HG03442 (cell line): ENCODE measurements at regions not wholly inside any gene's neighbourhood (a gene's known extent, or its start where the extent isn't known, plus 50 kb on each side); places are given as distances from the start of the nearest gene placed in this dataset.
"Not testable (repeated sequence)": the region's sequence is repeated elsewhere in the genome, so short reads cannot be mapped to it uniquely, and the experiment has no call there.

Source experiments
- ATAC-seq: cut with Tn5 transposase; IDR thresholded peaks from one replicate; pipeline ENCODE4 v1.9.1; 2021; ENCODE audit warnings: mild to moderate bottlenecking, moderate library complexity; ENCODE audit not compliant: unreplicated experiment

DNA sequence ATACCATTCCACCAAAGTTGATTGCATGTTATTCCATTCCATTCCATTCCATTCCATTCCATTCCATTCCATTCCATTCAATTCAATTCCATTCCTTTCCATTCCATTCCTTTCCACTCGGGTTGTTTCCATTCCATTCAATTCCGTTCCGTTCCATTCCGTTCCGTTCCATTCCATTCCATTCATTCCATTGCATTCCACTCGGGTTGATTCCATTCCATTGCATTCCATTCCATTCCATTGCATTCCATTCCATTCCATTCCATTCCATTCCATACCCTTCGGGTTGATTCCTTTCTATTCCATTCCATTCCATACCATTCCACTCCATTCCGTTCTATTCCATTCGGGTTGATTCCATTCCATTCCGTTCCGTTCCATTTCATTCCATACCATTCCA, 166.9 kb downstream of the CWH43 start:
- peak; percentile 25 for ATAC-seq

DNA sequence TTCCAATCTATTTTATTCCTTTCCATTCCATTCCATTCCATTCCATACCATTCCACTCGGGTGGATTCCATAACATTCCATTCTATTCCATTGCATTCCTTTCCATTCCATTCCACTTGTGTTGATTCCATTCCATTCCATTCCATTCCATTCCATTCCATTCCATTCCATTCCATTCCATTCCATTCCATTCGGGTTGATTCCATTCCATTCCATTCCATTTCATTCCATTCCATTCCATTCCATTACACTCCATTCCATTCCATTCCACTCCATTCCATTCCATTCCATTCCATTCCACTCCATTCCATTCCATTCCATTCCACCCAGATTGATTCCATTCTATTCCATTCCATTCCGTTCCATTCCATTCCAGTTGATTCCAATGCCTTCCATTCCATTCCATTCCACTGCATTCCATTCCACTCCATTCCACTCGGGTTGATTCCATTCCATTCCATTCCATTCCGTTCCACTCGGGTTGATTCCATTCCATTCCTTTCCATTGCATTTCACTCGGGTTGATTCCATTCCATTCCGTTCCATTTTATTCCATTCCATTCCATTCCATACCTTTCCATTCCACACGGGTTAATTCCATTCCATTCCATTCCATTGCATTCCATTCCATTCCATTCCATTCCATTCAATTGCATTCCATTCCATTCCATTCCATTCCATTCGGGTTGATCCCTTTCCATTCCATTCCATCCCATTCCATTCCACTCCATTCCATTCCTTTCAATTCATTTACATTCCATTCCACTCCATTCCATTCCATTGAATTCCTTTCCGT, 168.4 kb downstream of the CWH43 start:
- peak; percentile 60 for ATAC-seq

DNA sequence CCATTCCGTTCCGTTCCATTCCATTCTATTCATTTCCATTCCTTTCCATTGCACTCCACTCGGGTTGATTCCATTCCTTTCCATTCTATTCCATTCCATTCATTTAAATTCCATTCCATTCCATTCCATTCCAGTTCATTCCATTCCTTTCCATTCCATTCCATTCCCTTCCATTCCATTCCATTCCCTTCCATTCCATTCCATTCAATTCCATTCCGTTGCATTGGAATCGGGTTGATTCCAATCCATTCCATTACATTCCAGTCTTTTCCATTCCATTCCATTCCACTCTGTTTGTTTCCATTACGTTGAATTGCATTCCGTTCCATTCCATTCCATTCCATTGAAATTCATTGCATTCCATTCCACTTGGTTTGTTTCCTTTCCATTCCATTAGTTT, 169.2 kb downstream of the CWH43 start:
- ATAC-seq, result not testable (repeated sequence)

GRCh38 chr4:49156309-49156708, 170.2 kb downstream of the CWH43 start:
- not testable (repeated sequence) for ATAC-seq

GRCh38 chr4:49157630-49158029, 171.6 kb downstream of the CWH43 start:
- ATAC-seq, result not testable (repeated sequence)

- not testable (repeated sequence) for ATAC-seq
Measured at GRCh38 chr4:49161111-49161541, 175.1 kb downstream of the CWH43 start.

DNA sequence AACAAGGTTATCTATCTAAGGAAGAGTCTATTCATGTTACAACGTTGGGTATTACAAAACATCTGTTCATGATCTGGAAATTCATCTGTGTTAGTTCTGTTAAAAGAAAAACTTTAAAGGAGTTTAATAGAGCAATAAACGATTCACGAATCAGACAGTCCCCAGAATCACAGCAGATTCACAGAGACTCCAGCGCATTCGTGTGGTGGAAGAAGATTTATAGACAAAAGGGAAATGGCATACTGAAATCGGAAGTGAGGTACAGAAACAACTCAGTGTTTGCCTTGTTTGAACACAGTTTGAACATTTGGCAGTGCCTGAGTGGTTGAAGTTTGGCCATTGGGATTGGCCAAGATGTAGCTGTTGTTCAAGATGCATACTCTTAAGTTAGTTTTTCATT, 178.8 kb downstream of the CWH43 start:
- not testable (repeated sequence) for ATAC-seq

DNA sequence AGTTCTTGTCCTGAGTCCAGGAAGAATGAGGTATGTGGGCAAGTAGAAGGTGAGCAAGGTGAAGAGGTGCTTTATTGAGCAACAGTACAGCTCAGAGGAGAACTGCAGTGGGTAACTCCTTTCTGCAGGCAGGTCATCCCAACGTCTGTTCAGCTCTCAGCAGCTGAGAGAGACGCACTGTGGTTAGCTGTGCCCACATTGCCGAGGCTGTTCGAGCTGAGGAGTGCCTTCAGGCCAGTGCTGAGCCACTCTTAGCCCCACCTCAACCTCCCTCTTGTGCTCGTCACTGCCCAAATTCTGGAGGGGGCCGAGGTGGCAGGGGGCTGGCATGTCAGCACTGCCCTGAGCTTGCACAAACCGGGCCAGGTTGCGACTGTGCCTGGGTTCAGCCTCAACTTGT, 191.8 kb downstream of the CWH43 start:
- ATAC-seq, result not testable (repeated sequence)

DNA sequence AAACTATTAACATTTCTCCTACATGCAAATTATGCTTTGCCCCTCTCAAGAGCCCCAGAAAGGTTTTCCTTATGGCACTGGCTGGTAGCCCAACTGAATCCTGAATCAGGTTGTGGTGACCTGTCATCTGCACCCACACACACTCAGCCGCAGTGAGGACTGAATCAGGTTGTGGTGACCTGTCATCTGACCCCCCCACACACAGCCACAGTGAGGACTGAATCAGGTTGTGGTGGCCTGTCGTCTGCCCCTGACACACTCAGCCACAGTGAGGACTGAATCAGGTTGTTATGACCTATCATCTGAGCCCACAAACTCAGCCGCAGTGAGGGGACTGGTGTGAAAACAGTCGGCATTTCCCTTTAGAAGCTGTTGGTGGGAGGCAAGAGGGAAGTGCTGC, 195.0 kb downstream of the CWH43 start:
- ATAC-seq, result not testable (repeated sequence)

GRCh38 chr4:49211396-49212194, 225.5 kb downstream of the CWH43 start:
- ATAC-seq, result not testable (repeated sequence)

GRCh38 chr4:49213250-49213649, 227.2 kb downstream of the CWH43 start:
- ATAC-seq, result not testable (repeated sequence)

GRCh38 chr4:49213750-49214149, 227.7 kb downstream of the CWH43 start:
- ATAC-seq, result not testable (repeated sequence)

DNA sequence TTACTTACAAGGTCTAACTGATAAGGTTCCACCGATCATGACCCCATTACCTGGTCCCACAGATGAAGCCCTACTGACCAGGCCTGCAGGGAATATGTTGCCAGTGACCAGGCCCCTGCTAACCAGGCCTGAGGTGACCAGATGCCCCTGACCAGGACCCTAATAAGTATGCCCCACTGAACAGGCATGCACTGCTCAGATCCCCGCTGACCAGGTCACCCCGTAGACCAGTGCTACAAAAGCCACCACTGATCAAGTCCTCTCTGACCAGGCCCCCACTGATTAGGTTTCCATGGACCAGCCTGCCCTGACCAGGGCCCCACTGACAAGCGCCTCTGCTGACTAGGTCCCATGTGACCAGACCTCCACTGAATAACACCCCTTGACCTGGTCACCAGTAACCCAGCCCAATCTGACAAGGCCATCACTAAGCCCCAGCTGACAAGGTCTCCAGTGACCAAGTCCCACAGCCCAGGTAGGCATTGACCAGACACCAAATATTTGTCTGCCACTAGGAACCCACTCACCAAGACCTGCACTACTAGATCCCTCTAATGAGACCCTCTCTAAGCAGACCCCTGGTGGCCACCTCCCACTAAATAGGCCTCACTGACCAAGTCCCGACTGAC, 228.5 kb downstream of the CWH43 start:
- ATAC-seq, result not testable (repeated sequence)

- ATAC-seq, result not testable (repeated sequence)
Measured at GRCh38 chr4:49215082-49215479, 229.0 kb downstream of the CWH43 start.

DNA sequence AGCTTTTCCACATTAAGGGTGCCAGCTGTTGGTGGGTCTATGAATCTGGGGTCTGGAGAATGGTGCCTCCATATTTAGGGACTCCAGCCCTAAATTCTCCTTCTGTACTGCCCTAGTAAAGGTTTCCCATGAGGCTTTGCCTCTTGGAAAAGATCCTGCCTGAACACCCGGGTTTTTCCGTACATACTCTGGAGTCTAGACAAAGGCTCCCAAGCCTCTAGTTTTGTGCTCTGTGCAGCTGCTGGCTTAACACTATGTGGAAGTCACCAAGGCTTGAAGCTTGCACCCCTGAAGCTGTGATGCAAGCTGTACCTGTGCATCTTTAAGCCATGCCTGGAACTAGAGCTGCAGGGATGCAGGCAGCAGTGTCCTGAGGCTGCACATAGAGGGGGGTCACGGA, 230.5 kb downstream of the CWH43 start:
- ATAC-seq, result not testable (repeated sequence)

DNA sequence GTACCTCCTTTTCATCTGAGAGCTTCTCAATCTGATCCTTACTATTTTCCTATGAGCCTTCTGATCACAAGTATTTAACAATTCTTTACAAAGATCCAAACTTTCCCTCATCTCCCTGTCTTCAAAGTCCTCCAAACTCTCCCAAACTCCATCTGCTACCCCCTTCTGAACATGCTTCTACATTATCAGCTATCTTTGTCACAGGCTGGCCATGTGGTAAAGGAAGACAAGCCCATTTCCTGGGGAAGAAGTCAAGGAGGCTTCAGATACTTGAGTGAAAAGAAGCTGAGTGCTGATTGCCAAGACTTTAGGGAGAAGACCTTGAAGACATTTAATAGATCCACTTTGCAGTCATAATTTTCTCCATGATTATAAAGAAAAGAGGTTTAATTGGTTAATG, 231.4 kb downstream of the CWH43 start:
- ATAC-seq, result no peak

DNA sequence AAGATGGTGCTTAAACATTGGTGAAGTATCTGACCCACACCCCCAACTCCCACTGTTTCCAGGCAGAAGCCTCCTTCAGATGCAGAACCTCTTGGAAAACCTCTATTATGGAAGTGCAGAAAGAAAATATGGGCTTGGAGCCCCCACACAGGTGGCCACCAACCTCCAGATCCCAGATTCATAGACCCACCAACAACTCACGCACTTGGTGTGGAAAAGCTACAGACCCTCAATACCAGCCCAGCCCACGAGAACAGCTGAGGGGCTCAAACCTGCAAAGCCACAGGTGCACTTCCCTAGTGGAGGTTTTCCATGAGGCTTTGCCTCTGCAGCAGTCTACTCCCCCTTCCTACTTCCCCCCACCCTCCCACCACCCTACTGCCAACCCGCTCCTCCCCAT, 232.0 kb downstream of the CWH43 start:
- ATAC-seq, result not testable (repeated sequence)

DNA sequence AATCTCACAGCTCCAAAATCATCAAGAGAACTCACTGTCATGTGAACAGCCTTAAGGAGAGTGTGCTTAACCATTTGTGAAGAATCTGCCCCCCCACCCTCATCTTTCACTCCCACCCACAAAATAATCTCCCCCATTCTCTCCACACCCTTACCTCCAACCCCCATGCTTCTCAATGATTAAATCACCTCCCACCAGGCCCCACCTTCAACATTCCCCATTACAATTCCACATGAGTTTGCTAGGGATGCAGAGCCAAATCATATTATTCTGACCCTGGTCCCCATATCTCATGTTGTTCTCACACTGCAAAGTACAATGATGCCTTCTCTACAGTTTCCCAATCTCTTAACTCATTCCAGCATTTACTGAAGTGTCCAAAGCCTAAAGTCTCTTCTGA, 232.9 kb downstream of the CWH43 start:
- not testable (repeated sequence) for ATAC-seq

DNA sequence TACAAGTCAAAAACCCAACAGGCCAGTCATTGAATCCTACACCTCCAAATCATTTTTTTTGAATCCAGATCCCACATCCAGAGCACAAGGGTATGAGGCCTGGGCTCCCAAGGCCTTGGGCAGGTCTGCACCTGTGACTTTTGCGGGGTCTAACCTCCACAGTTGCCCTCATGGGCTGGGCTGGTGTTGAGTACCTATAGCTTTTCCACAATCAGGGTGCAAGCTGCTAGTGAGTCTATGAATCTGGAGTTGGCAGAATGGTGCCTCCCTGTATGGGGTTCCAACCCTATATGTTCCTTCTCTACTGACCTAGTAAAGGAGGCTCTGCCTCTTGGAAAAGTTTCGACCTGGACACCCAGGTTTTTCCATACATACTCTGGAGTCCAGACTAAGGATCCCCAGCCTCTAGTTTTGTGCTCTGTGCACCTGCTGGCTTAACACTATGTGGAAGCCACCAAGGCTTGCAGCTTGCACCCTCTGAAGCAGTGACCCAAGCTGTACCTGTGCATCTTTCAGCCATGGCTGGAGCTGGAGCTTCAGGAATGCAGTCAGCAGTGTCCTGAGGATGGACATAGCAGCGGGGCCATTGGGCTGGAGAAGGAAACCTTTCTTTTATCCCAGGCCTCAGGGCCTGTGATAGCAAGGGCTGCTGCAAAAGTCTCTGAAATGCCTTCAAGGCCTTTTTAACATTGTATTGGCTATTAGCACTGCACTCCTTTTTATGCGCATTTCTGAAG, 233.6 kb downstream of the CWH43 start:
- ATAC-seq, result not testable (repeated sequence)

DNA sequence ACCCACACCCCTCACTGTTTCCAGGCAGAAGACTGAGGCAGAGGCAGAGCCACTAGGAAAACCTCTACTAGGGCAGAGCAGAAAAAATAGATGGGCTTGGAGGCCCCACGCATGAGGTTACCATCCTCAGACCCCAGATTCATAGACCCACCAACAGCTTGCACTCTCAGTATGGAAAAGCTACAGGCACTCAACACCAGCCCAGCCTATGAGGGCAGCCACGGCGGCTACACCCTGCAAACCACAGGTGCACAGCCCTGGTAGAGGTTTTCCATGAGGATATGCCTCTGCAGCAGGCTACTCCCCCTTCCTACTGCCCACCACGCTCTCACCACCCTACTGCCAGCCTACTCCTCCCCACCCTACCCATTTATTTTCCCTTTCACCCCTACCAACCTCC, 235.1 kb downstream of the CWH43 start:
- no peak for ATAC-seq

DNA sequence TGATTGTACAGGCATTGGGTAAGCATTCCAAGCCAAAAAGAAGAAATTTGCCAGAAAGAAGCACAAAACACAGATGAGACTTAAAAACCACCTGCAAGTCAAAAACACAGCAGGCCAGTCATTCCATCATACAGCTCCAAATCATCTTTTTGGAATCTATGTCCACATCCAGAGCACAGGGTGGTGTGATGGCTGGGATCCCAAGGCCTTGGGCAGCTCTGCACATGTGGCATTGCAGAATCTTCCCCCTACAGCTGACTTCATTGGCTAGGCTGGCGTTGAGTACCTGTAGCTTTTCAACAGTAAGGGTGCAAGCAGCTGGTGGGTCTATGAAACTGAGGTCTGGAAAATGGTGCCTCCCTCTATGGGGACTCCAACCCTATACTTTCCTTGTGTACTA, 236.7 kb downstream of the CWH43 start:
- ATAC-seq, result not testable (repeated sequence)
